GM12891 (cell line): ENCODE measurements at regions not wholly inside any gene's neighbourhood (a gene's known extent, or its start where the extent isn't known, plus 50 kb on each side); places are given as distances from the start of the nearest gene placed in this dataset.

Experiments used
- POLR2A ChIP-seq: IDR thresholded peaks from 2 replicates; pipeline ENCODE4 v1.6.1; 2011; ENCODE audit warnings: low read depth, low read length, control low read depth
- POLR2AphosphoS5 ChIP-seq: IDR thresholded peaks from 2 replicates; pipeline ENCODE4 v1.6.1; 2011; ENCODE audit warnings: low read depth, low read length, control low read depth
- TAF1 ChIP-seq: IDR thresholded peaks from 2 replicates; pipeline ENCODE4 v1.6.1; 2011; ENCODE audit warnings: low read depth, low read length, control low read depth

DNA sequence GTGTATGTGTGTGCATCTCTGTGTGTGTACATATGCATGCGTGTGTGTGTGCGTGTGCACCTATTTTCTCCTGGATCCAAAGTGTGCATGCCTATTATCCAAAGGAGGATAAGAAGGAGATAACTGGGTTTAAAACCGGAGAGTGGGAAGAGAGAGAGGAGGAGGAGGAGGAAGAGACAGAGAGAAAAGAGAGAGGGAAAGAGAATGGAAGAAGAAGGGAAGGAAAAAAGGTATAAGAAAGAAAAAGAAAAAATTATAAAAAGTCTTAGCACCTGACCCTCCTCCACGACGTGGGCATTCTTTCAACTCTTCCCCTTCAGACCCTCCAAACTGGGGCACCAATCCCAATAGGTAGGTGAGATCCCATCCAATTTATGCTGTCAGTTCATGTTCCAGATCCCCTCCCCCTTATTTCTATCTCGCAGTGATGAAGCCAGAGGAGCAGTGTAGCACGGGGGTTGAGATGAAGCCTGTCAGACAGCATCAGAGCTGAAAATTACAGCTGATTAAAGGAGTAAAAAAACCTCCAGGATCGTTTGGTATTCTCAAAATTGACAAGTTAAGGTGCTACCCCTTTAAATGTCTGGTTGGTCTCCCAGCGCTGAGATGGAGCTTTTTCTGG, 386.7 kb upstream of the ATP5MC3 start:
- TF ChIP-seq POLR2AphosphoS5: no peak
- TF ChIP-seq POLR2A: no peak
- TF ChIP-seq TAF1: no peak
